Aorta (tissue), 5 donors: ENCODE measurements at regions not wholly inside any gene's neighbourhood (a gene's known extent, or its start where the extent isn't known, plus 50 kb on each side); places are given as distances from the start of the nearest gene placed in this dataset.

Experiments
- ATAC-seq: fragments of 200-7000 bp; cut with Tn5 transposase; one replicate; pipeline ENCODE4 v1.9.1; 2022; ENCODE audit warnings: moderate library complexity; ENCODE audit not compliant: low FRiP score
- DNase-seq, 2 donors: peaks; one replicate each; pipeline ENCODE4 v3.0.0-alpha.2; 2020
- H3K27ac ChIP-seq, 2 donors: one replicate each; pipeline ENCODE4 v1.5.1; 2013; ENCODE audit warnings: low read length in 2 of 2, mild to moderate bottlenecking in 2 of 2, moderate library complexity in 2 of 2, control low read depth in 1 of 2, inconsistent platforms in 1 of 2, low read depth in 1 of 2
- H3K27me3 ChIP-seq, 2 donors: one replicate each; pipeline ENCODE4 v1.6.1; 2013; ENCODE audit warnings: control low read depth in 1 of 2, low read length in 1 of 2, mild to moderate bottlenecking in 1 of 2, moderate library complexity in 1 of 2; ENCODE audit not compliant: insufficient read depth in 2 of 2, control insufficient read depth in 1 of 2
- H3K36me3 ChIP-seq, 2 donors: one replicate each; pipeline ENCODE4 v1.6.1; 2013; ENCODE audit warnings: control low read depth in 1 of 2, low read length in 1 of 2, mild to moderate bottlenecking in 1 of 2; ENCODE audit not compliant: insufficient read depth in 2 of 2, control insufficient read depth in 1 of 2
- H3K4me1 ChIP-seq, 2 donors: one replicate each; pipeline ENCODE4 v1.6.1; 2013; ENCODE audit warnings: low read length in 2 of 2, control low read depth in 1 of 2, mild to moderate bottlenecking in 1 of 2, moderate library complexity in 1 of 2; ENCODE audit not compliant: insufficient read depth in 2 of 2, control insufficient read depth in 1 of 2
- H3K4me3 ChIP-seq, 2 donors: one replicate each; pipeline ENCODE4 v1.5.1; 2013; ENCODE audit warnings: low read length in 2 of 2, control low read depth in 1 of 2, mild to moderate bottlenecking in 1 of 2
- H3K9me3 ChIP-seq: one replicate; pipeline ENCODE4 v1.6.1; 2013; ENCODE audit warnings: mild to moderate bottlenecking, low read length; ENCODE audit not compliant: control insufficient read depth
- WGBS, 2 donors: extraction: QIAGEN DNeasy Blood & Tissue Kit; methylation state at CpG; one replicate each; pipeline ENCODE4 v1.1.7; 2013; 5-methylcytosine and 5-hydroxymethylcytosine counted together
- intact Hi-C, 2 donors: fragments of 100-400 bp; cut with DNase I; formaldehyde crosslinking; loops; one replicate each; pipeline versions ENCODE4 v1.14.2 to v1.15.0; 2022
- donor health status: healthy with polysubstance abuse.
- donor health status: Bipolar disorder and iron deficiency.
- donor health status: DM: no; HTN: no; CAD: no.
- donor health status: DM: no; HTN: no; CAD: no.
- donor health status: DM: yes; HTN: yes; CAD: no.

DNA sequence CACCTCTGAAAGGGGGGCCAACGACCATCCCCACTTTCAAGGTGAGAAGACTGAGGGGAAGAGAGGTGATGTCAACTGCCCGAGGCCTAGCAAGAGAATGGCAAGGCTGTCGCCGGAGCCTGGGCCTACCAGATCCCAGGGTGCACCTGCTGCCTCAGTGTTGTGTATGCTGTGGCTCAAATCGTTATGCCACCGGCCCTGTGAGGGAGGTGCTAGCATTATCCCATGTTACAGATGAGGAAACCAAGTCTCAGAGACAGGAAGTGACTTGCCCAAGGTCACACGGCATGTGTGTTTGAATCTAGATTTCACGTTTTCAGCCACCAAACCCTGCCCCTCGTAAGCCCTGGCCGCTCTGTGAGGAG is 152.5 kb downstream of the CEBPB start:
- intact Hi-C loops: no loop called here
- ATAC-seq (no peak), DNase-seq (no peak)
- no peak overlapping the region for H3K4me3 ChIP-seq
- H3K4me1 ChIP-seq: no peaks in the 10 kb centered on the region
- no peaks in the 10 kb centered on the region for H3K27me3 ChIP-seq
- no peaks in the 10 kb centered on the region for H3K9me3 ChIP-seq
- H3K27ac ChIP-seq: no peak overlapping the region
- 86 to 94% methylated on average over 10 of the region's 10 CpGs for WGBS, 2 donors
- no peaks in the 10 kb centered on the region for H3K36me3 ChIP-seq

DNA sequence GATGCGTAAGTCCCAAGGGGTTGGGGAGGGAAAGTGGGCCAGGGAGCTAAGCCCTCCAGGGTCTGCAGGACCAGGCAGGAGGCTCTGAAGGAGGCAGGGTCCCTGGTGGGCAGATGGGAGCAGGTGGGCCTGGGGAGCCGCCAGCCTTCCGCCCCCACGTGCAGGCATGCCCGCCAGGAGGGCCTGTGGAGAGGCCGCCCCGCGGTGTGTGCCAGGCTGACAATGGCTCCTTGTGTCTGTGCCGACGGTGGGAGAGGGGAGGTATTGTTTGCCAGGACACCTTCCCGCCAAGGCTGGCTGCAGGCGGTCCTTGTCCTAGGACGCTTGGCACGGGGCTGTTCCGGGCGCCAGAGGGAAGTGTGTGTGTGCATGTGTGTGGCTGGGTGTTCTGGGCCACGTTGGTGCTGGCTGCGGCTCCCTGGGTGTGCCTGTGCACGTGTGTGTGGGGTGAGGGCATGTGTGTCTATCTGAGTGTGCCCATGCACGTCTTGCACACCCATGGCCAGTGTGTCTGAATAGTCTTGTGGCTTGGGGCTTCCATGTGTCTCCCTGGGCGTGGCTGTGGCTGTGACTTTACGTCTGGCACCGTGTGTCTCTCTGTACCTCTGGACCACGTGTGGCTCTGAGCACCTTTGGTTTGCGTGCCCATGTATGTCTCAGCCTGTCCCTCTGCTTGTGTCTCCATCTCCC is 153.0 kb downstream of the CEBPB start:
- 87% methylated on average over 25 of the region's 25 CpGs for WGBS, 2 donors
- ATAC-seq: no peak
- DNase-seq: no peak
- Histone ChIP-seq H3K9me3 (no peaks in the 10 kb centered on the region), H3K4me3 (no peak overlapping the region), H3K4me1 (no peaks in the 10 kb centered on the region), H3K27ac (no peak overlapping the region), H3K36me3 (no peaks in the 10 kb centered on the region), H3K27me3 (no peaks in the 10 kb centered on the region)
- intact Hi-C loops: no loop called here

- ATAC-seq: no peak
- no peaks in the 10 kb centered on the region for H3K36me3 ChIP-seq
- no peak overlapping the region for H3K4me3 ChIP-seq
- H3K27ac ChIP-seq: no peak overlapping the region
- no peaks in the 10 kb centered on the region for H3K27me3 ChIP-seq
- no peaks in the 10 kb centered on the region for H3K9me3 ChIP-seq
- intact Hi-C loops: no loop called here
- DNase-seq: no peak
- WGBS, 2 donors: 88 to 94% methylated on average over 11 of the region's 11 CpGs
- no peaks in the 10 kb centered on the region for H3K4me1 ChIP-seq
These were observed 153.8 kb downstream of the CEBPB start for GRCh38 chr20:50344232-50345071.

- Histone ChIP-seq H3K36me3 (no peaks in the 10 kb centered on the region), H3K27ac (peak overlapping the region in 1 of 2 donors; percentile 4), H3K9me3 (no peaks in the 10 kb centered on the region), H3K4me1 (no peaks in the 10 kb centered on the region), H3K4me3 (no peak overlapping the region), H3K27me3 (no peaks in the 10 kb centered on the region)
- DNase-seq (no peak), ATAC-seq (no peak)
- WGBS, 2 donors: 79 to 83% methylated on average over 6 of the region's 6 CpGs
- intact Hi-C loops: no loop called here
These were observed 155.2 kb downstream of the CEBPB start for GRCh38 chr20:50345712-50346373.

- ATAC-seq (peak; percentile 77), DNase-seq (peak; percentile 94)
- no peaks in the 10 kb centered on the region for H3K27me3 ChIP-seq
- H3K9me3 ChIP-seq: no peaks in the 10 kb centered on the region
- no peaks in the 10 kb centered on the region for H3K36me3 ChIP-seq
- intact Hi-C loops: no loop called here
- no peaks in the 10 kb centered on the region for H3K4me1 ChIP-seq
- 16 to 17% methylated on average over 26 of the region's 26 CpGs for WGBS, 2 donors
- no peak overlapping the region for H3K4me3 ChIP-seq
- peak overlapping the region in 1 of 2 donors; percentile 29 for H3K27ac ChIP-seq
These were observed 156.0 kb downstream of the CEBPB start for GRCh38 chr20:50346374-50347283.

- WGBS, 2 donors: 86 to 90% methylated on average over 13 of the region's 13 CpGs
- H3K27ac ChIP-seq: no peak overlapping the region
- no peak overlapping the region for H3K4me3 ChIP-seq
- intact Hi-C loops: no loop called here
- ATAC-seq (no peak), DNase-seq (no peak)
- no peaks in the 10 kb centered on the region for H3K9me3 ChIP-seq
- no peaks in the 10 kb centered on the region for H3K4me1 ChIP-seq
- no peaks in the 10 kb centered on the region for H3K36me3 ChIP-seq
- no peaks in the 10 kb centered on the region for H3K27me3 ChIP-seq
These were observed 156.8 kb downstream of the CEBPB start for GRCh38 chr20:50347284-50348063.

DNA sequence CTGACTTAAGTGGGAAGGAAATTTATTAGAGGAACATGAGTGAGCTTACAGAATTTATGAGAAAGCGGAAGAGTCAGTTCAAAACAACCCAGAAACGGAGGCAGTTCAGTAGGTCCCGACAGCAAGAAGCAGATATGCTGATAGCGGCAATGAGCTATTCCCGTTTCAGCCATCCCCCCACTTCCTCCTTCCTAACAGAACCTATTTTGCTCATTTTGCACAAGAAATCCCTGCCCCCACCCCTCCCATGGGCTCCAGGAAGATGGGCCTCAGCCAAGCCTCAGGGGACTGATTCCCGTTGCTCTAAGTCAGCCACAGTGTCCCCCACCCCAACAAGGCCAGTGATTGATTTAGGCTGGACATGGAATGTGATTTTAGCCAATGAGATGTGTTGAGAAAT is 157.5 kb downstream of the CEBPB start:
- Histone ChIP-seq H3K9me3 (no peaks in the 10 kb centered on the region), H3K4me3 (no peak overlapping the region), H3K36me3 (no peaks in the 10 kb centered on the region), H3K27me3 (no peaks in the 10 kb centered on the region), H3K27ac (no peak overlapping the region), H3K4me1 (no peaks in the 10 kb centered on the region)
- 92 to 96% methylated on average over 6 of the region's 6 CpGs for WGBS, 2 donors
- peak in 1 of 2 donors; percentile 79 for DNase-seq
- intact Hi-C loops: no loop called here
- ATAC-seq: no peak
